ENCODE measurements at regions not wholly inside any gene's neighbourhood (a gene's known extent, or its start where the extent isn't known, plus 50 kb on each side); places are given as distances from the start of the nearest gene placed in this dataset.
"Not testable (repeated sequence)": the region's sequence is repeated elsewhere in the genome, so short reads cannot be mapped to it uniquely, and the experiment has no call there.

GRCh38 chr4:138445098-138445497 is 202.9 kb upstream of the SLC7A11 start:
- H3K4me1 ChIP-seq: no peaks in the 10 kb centered on the region
- peaks cover 0 to 6% (median 0%) of the 10 kb centered on the region in 4 donors for H3K9me3 ChIP-seq
- H3K27ac ChIP-seq: no peak overlapping the region
- 19 to 25% methylated on average over 3 of the region's 3 CpGs for WGBS, 2 donors
- no peak overlapping the region for H3K4me3 ChIP-seq
- no peak for TF ChIP-seq EP300 (IDR thresholded peaks at IDR 0.05)
- no peak for TF ChIP-seq POLR2A (IDR thresholded peaks at IDR 0.05)
- TF ChIP-seq, protein P1, sequence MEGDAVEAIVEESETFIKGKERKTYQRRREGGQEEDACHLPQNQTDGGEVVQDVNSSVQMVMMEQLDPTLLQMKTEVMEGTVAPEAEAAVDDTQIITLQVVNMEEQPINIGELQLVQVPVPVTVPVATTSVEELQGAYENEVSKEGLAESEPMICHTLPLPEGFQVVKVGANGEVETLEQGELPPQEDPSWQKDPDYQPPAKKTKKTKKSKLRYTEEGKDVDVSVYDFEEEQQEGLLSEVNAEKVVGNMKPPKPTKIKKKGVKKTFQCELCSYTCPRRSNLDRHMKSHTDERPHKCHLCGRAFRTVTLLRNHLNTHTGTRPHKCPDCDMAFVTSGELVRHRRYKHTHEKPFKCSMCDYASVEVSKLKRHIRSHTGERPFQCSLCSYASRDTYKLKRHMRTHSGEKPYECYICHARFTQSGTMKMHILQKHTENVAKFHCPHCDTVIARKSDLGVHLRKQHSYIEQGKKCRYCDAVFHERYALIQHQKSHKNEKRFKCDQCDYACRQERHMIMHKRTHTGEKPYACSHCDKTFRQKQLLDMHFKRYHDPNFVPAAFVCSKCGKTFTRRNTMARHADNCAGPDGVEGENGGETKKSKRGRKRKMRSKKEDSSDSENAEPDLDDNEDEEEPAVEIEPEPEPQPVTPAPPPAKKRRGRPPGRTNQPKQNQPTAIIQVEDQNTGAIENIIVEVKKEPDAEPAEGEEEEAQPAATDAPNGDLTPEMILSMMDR (IDR thresholded peaks at IDR 0.05): no peak
- no peaks in the 10 kb centered on the region for H3K36me3 ChIP-seq
- no peak for DNase-seq (ENCODE audit: low spot score in 2 of 2)
- H3K27me3 ChIP-seq: no peaks in the 10 kb centered on the region

- Histone ChIP-seq H3K9me3 (peaks cover 0 to 6% (median 0%) of the 10 kb centered on the region in 4 donors), H3K36me3 (no peaks in the 10 kb centered on the region), H3K4me1 (no peaks in the 10 kb centered on the region), H3K4me3 (no peak overlapping the region), H3K27me3 (no peaks in the 10 kb centered on the region), H3K27ac (no peak overlapping the region)
- TF ChIP-seq POLR2A (IDR thresholded peaks at IDR 0.05) (no peak), EP300 (IDR thresholded peaks at IDR 0.05) (no peak)
- TF ChIP-seq, protein P1 (IDR thresholded peaks at IDR 0.05): no peak
- WGBS, 2 donors: 47 to 63% methylated on average over 2 of the region's 2 CpGs
- DNase-seq (ENCODE audit: low spot score in 2 of 2): no peak
Observed at GRCh38 chr4:138444260-138444659, 202.1 kb upstream of the SLC7A11 start.

GRCh38 chr4:138439143-138439581 is 197.0 kb upstream of the SLC7A11 start:
- no peak overlapping the region for H3K27ac ChIP-seq

DNA sequence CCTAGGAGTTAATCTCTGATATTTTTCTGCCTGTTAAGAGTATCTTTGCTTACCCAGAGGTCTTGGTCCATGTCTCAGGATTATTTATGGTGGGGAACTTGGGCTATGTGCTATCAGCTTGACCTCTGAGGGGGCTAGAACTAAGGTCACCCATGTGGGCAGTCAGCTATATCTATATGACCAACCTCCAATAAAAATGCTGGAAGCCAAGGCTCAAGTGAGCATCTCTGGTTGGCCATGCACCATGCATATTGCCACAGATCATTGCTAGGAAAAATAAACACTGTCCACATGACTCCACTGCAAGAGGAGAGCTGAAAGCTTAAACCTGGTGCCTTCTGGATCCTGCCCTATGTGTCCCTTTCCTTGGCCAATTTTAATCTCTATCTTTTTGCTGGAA is 196.5 kb upstream of the SLC7A11 start:
- no peak for DNase-seq (ENCODE audit: low spot score in 2 of 2)
- no peak for TF ChIP-seq EP300 (IDR thresholded peaks at IDR 0.05)
- TF ChIP-seq, protein P1 (IDR thresholded peaks at IDR 0.05): no peak
- no peak for TF ChIP-seq POLR2A (IDR thresholded peaks at IDR 0.05)
- H3K27ac ChIP-seq: no peak overlapping the region
- H3K4me3 ChIP-seq: no peak overlapping the region
- H3K9me3 ChIP-seq: peaks cover 0 to 17% (median 4%) of the 10 kb centered on the region in 4 donors
- H3K36me3 ChIP-seq: no peaks in the 10 kb centered on the region
- no peaks in the 10 kb centered on the region for H3K27me3 ChIP-seq
- no peaks in the 10 kb centered on the region for H3K4me1 ChIP-seq

More at GRCh38 chr4:138439143-138439581, 197.0 kb upstream of the SLC7A11 start:
- no peaks in the 10 kb centered on the region for H3K36me3 ChIP-seq
- no peak for DNase-seq (ENCODE audit: low spot score in 2 of 2)
- H3K27me3 ChIP-seq: no peaks in the 10 kb centered on the region
- WGBS, 2 donors: 54 to 67% methylated on average over 5 of the region's 5 CpGs
- H3K9me3 ChIP-seq: peaks cover 0 to 12% (median 2%) of the 10 kb centered on the region in 4 donors
- H3K4me3 ChIP-seq: no peak overlapping the region
- no peaks in the 10 kb centered on the region for H3K4me1 ChIP-seq
- TF ChIP-seq, protein P1 (IDR thresholded peaks at IDR 0.05): no peak
- TF ChIP-seq EP300 (IDR thresholded peaks at IDR 0.05) (no peak), POLR2A (IDR thresholded peaks at IDR 0.05) (no peak)

DNA sequence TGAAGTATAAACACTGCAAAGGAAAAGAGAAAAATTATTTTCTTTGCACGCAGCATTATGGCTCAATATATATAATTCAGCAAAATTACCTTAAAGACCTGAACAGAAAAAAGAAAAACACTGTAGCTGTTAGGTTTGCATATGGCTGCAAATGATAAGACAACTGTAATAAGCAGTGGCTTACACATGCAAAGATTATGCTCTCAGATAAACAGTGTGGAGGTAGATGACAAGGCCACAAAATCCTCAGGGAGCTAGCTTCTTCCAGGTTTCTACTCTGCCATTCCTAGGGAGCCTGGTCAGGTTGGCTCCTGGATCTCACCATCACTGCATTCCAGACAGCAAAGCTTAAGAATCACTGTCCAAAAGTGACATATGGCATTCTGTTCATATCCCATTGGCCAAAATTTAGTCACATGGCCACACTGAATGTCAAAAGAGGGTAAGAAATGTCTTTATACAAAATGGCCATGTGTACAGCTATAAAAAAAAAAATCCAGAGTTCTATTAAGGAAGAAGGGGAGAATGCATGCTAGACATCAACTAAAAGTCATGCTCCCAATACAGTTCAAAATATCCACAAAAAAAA is 195.2 kb upstream of the SLC7A11 start:
- WGBS, 2 donors: 87 to 93% methylated on average over 1 of the region's 1 CpG
- Histone ChIP-seq H3K4me3 (no peak overlapping the region), H3K9me3 (peaks cover 0 to 30% (median 4%) of the 10 kb centered on the region in 4 donors), H3K27me3 (no peaks in the 10 kb centered on the region), H3K27ac (no peak overlapping the region), H3K4me1 (no peaks in the 10 kb centered on the region), H3K36me3 (no peaks in the 10 kb centered on the region)
- no peak for DNase-seq (ENCODE audit: low spot score in 2 of 2)
- no peak for TF ChIP-seq EP300 (IDR thresholded peaks at IDR 0.05)

DNA sequence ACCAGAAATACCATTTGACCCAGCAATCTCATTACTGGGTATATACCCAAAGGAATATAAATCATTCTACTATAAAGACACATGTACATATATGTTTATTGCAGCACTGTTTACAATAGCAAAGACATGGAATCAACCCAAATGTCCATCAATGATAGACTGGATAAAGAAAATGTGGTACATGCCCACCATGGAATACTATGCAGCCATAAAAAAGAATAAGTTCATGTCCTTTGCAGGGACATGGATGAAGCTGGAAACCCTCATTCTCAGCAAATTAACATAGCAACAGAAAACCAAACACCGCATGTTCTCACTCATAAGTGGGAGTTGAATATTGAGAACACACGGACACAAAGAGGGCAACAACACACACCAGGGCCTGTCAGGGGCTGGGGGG is 193.6 kb upstream of the SLC7A11 start:
- DNase-seq (ENCODE audit: low spot score in 2 of 2); H3K4me3 ChIP-seq; H3K4me1 ChIP-seq; H3K36me3 ChIP-seq; H3K27me3 ChIP-seq; H3K27ac ChIP-seq: not testable (repeated sequence)
- WGBS, 2 donors: 98% methylated on average over 2 of the region's 2 CpGs
- peaks cover 0 to 29% (median 4%) of the 10 kb centered on the region in 4 donors for H3K9me3 ChIP-seq

GRCh38 chr4:138435046-138435445 is 192.9 kb upstream of the SLC7A11 start:
- H3K27me3 ChIP-seq; H3K4me3 ChIP-seq; H3K27ac ChIP-seq; H3K4me1 ChIP-seq; H3K36me3 ChIP-seq; DNase-seq (ENCODE audit: low spot score in 2 of 2): not testable (repeated sequence)
- peaks cover 0 to 29% (median 4%) of the 10 kb centered on the region in 4 donors for H3K9me3 ChIP-seq
